Ascending aorta (tissue), 2 donors: ENCODE measurements at regions not wholly inside any gene's neighbourhood (a gene's known extent, or its start where the extent isn't known, plus 50 kb on each side); places are given as distances from the start of the nearest gene placed in this dataset.
A peak's percentile ranks its signal among the peaks of the same experiment; 100 is the strongest.

ENCODE experiments used
- DNase-seq, 2 donors: peaks; one replicate each; pipeline ENCODE4 v3.0.0-alpha.2; 2019; ENCODE audit warnings: low spot score in 2 of 2
- H3K27ac ChIP-seq, 2 donors: fragments of 200-600 bp; sonication (generic); one replicate each; pipeline ENCODE4 v1.5.1; 2016 to 2017; ENCODE audit warnings: mild to moderate bottlenecking in 1 of 2
- H3K27me3 ChIP-seq: fragments of 200-600 bp; sonication (generic); one replicate; pipeline ENCODE4 v1.5.1; 2017
- H3K36me3 ChIP-seq, 2 donors: fragments of 200-600 bp; sonication (generic); one replicate each; pipeline ENCODE4 v1.5.1; 2016
- H3K4me1 ChIP-seq, 2 donors: fragments of 200-600 bp; sonication (generic); one replicate each; pipeline ENCODE4 v1.5.1; 2016 to 2017; ENCODE audit warnings: mild to moderate bottlenecking in 1 of 2
- H3K4me3 ChIP-seq, 2 donors: fragments of 200-600 bp; sonication (generic); one replicate each; pipeline ENCODE4 v1.5.1; 2016 to 2017; ENCODE audit warnings: mild to moderate bottlenecking in 1 of 2
- H3K9me3 ChIP-seq, 2 donors: fragments of 200-600 bp; sonication (generic); one replicate each; pipeline ENCODE4 v1.5.1; 2016
- intact Hi-C: fragments of 100-400 bp; cut with DNase I; formaldehyde crosslinking; loops from one replicate; pipeline ENCODE4 v1.15.1; 2023
- TF ChIP-seq, protein P1 (sequence below), 3 experiments: fragments of 200-600 bp in 2 of 3; fragments of 450-650 bp in 1 of 3; sonication (generic) in 2 of 3; IDR thresholded peaks; one replicate each; pipeline ENCODE4 v1.5.1; 2016 to 2019; ENCODE audit warnings: antibody characterized with exemption in 3 of 3, mild to moderate bottlenecking in 1 of 3, moderate library complexity in 1 of 3

DNA sequence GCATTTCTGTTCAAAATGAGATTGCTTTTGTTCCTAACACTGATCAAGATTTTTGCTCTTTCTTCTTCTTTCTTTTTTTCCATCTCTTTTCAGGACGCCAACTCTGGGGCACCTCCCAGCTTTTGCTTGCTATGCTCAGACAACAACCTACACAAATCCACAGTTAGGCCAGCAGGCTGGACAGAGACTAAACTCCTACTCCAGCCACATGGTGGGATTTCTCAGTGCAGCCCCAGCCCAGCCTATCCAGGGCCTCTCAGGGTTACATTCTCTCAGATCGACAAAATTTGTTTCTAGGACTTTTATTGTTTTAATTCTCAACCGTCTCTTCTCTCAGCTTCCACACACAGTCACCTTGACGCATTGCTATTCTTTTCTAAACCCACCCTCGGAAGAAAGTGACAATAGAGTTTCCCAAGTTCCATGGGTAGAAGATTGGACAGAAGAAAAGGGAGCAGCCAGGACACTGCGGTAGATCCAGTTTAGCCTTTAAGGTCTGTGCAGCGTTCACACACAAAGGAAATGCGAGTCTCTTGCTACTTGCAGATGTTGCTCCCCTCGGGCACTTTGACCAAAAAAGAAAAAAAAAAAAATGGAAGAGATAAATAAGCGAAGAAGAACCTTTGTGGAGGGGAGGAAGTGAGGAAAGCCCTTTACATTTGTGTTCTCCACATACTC lies 588.6 kb upstream of the GRAMD2B start:
- Histone ChIP-seq H3K4me1 (no peaks in the 10 kb centered on the region), H3K36me3 (no peaks in the 10 kb centered on the region), H3K27me3 (no peaks in the 10 kb centered on the region), H3K9me3 (no peaks in the 10 kb centered on the region), H3K27ac (no peak overlapping the region), H3K4me3 (no peak overlapping the region)
- DNase-seq: no peak
- intact Hi-C loops: no loop called here
- TF ChIP-seq, protein P1, sequence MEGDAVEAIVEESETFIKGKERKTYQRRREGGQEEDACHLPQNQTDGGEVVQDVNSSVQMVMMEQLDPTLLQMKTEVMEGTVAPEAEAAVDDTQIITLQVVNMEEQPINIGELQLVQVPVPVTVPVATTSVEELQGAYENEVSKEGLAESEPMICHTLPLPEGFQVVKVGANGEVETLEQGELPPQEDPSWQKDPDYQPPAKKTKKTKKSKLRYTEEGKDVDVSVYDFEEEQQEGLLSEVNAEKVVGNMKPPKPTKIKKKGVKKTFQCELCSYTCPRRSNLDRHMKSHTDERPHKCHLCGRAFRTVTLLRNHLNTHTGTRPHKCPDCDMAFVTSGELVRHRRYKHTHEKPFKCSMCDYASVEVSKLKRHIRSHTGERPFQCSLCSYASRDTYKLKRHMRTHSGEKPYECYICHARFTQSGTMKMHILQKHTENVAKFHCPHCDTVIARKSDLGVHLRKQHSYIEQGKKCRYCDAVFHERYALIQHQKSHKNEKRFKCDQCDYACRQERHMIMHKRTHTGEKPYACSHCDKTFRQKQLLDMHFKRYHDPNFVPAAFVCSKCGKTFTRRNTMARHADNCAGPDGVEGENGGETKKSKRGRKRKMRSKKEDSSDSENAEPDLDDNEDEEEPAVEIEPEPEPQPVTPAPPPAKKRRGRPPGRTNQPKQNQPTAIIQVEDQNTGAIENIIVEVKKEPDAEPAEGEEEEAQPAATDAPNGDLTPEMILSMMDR (IDR thresholded peaks at IDR 0.05): no peak

DNA sequence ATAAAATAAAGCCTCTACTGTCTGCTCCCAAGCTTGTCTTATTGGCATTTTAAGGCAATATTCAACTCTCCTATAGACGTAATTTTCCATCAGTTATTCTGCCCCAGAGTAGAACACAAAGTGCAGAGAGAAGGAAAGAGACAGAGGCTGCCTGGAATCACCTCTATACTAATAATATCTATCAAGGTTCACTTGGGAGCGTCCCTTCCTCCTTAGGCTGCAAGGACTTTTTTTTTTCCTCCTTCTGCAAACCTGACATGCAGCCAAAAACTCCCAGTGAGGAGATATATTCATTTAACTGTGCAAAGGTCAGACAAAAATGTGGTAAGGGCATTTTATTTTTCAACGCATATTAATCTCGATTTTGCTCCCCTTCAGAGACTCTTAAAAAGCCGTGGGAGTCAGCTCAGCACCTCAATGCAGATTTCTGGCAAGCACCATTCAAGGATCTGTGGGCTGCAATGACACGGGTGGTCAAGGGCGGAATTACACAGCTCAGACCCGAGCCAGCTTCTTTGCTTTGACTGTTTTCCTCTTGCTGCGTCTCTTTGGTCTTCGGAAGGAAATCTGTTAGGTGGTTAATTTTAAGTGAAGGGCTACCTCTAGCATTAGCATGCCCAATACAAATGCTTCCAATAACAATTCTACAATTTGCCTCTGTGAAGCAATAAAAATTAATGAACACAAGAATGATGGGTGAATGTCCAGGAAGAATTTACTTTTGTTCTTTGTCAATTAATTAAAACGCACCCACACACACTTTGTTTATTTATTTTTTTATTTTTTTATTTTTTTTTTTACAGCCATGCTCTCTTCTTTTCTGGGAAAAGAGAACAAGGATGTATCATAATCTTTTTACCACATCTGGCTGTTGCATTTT lies 587.7 kb upstream of the GRAMD2B start:
- no peak for DNase-seq
- Histone ChIP-seq H3K4me1 (no peaks in the 10 kb centered on the region), H3K9me3 (no peaks in the 10 kb centered on the region), H3K27me3 (no peaks in the 10 kb centered on the region), H3K27ac (no peak overlapping the region), H3K4me3 (no peak overlapping the region), H3K36me3 (no peaks in the 10 kb centered on the region)
- intact Hi-C loops: no loop called here
- TF ChIP-seq, protein P1 (IDR thresholded peaks at IDR 0.05): peak; percentile 27 to 67 (median 50)

- H3K9me3 ChIP-seq: no peaks in the 10 kb centered on the region
- TF ChIP-seq, protein P1 (IDR thresholded peaks at IDR 0.05): no peak
- no peak overlapping the region for H3K27ac ChIP-seq
- no peak overlapping the region for H3K4me3 ChIP-seq
- no peaks in the 10 kb centered on the region for H3K36me3 ChIP-seq
- intact Hi-C loops: no loop called here
- no peak for DNase-seq
- no peaks in the 10 kb centered on the region for H3K4me1 ChIP-seq
- H3K27me3 ChIP-seq: no peaks in the 10 kb centered on the region
Observed at GRCh38 chr5:125836256-125836655, 587.0 kb upstream of the GRAMD2B start.

- intact Hi-C loops: no loop called here
- TF ChIP-seq, protein P1 (IDR thresholded peaks at IDR 0.05): no peak
- peaks cover 0 to 3% of the 10 kb centered on the region in 2 donors for H3K9me3 ChIP-seq
- H3K4me1 ChIP-seq: no peaks in the 10 kb centered on the region
- no peak for DNase-seq
- H3K27ac ChIP-seq: no peak overlapping the region
- no peaks in the 10 kb centered on the region for H3K36me3 ChIP-seq
- H3K4me3 ChIP-seq: no peak overlapping the region
- no peaks in the 10 kb centered on the region for H3K27me3 ChIP-seq
Observed at GRCh38 chr5:125837866-125838265, 585.3 kb upstream of the GRAMD2B start.

- no peak for DNase-seq
- no peaks in the 10 kb centered on the region for H3K36me3 ChIP-seq
- TF ChIP-seq, protein P1 (IDR thresholded peaks at IDR 0.05): no peak
- peaks cover 0 to 3% of the 10 kb centered on the region in 2 donors for H3K9me3 ChIP-seq
- no peaks in the 10 kb centered on the region for H3K4me1 ChIP-seq
- no peaks in the 10 kb centered on the region for H3K27me3 ChIP-seq
- no peak overlapping the region for H3K4me3 ChIP-seq
- intact Hi-C loops: no loop called here
- no peak overlapping the region for H3K27ac ChIP-seq
Observed at GRCh38 chr5:125847561-125847960, 575.6 kb upstream of the GRAMD2B start.
